ENCODE measurements at regions not wholly inside any gene's neighbourhood (a gene's known extent, or its start where the extent isn't known, plus 50 kb on each side); places are given as distances from the start of the nearest gene placed in this dataset.

- whole genome bisulfite sequencing, 2 donors: 59 to 62% methylated on average over 3 of the region's 3 CpGs
- DNase-seq (no peak), ATAC-seq (no peak)
- TF ChIP-seq CTCF (IDR thresholded peaks at IDR 0.05): no peak
- Histone ChIP-seq H3K27ac (peak overlapping the region in 1 of 10 donors; percentile 22), H3K9me3 (peaks cover 0 to 51% (median 30%) of the 10 kb centered on the region in 11 donors), H3K36me3 (no peaks in the 10 kb centered on the region), H3K4me3 (no peak overlapping the region), H3K4me1 (peaks cover 0 to 17% (median 5%) of the 10 kb centered on the region in 9 donors), H3K27me3 (no peaks in the 10 kb centered on the region)
- intact Hi-C loops (cut with DNase I): no loop called here
These were observed 79.3 kb upstream of the IL6 start for GRCh38 chr7:22647451-22648257.

GRCh38 chr7:22645418-22646181 lies 81.4 kb upstream of the IL6 start:
- no peak for DNase-seq
- Histone ChIP-seq H3K4me1 (no peaks in the 10 kb centered on the region), H3K27me3 (no peaks in the 10 kb centered on the region), H3K4me3 (no peak overlapping the region), H3K9me3 (peaks cover 0 to 68% (median 36%) of the 10 kb centered on the region in 11 donors), H3K36me3 (no peaks in the 10 kb centered on the region), H3K27ac (no peak overlapping the region)
- no peak for TF ChIP-seq CTCF (IDR thresholded peaks at IDR 0.05)
- intact Hi-C loops (cut with DNase I): no loop called here
- ATAC-seq: no peak

- DNase-seq: no peak
- no peak for TF ChIP-seq CTCF (IDR thresholded peaks at IDR 0.05)
These were observed 84.5 kb upstream of the IL6 start for GRCh38 chr7:22642454-22642853.

GRCh38 chr7:22640269-22640668 lies 86.7 kb upstream of the IL6 start:
- Histone ChIP-seq H3K36me3 (no peaks in the 10 kb centered on the region), H3K27me3 (no peaks in the 10 kb centered on the region), H3K4me1 (no peaks in the 10 kb centered on the region), H3K9me3 (peaks cover 0 to 45% (median 18%) of the 10 kb centered on the region in 11 donors), H3K4me3 (no peak overlapping the region), H3K27ac (no peak overlapping the region)
- no peak for ATAC-seq
- WGBS, 2 donors: 95 to 97% methylated on average over 8 of the region's 8 CpGs
- intact Hi-C loops (cut with DNase I): no loop called here
- no peak for DNase-seq
- no peak for TF ChIP-seq CTCF (IDR thresholded peaks at IDR 0.05)

More at GRCh38 chr7:22642454-22642853, 84.5 kb upstream of the IL6 start:
- Histone ChIP-seq H3K27ac (no peak overlapping the region), H3K4me3 (no peak overlapping the region), H3K9me3 (peaks cover 0 to 67% (median 36%) of the 10 kb centered on the region in 11 donors), H3K27me3 (no peaks in the 10 kb centered on the region), H3K36me3 (no peaks in the 10 kb centered on the region), H3K4me1 (no peaks in the 10 kb centered on the region)
- intact Hi-C loops (cut with DNase I): no loop called here
- no peak for ATAC-seq
